ENCODE measurements at regions not wholly inside any gene's neighbourhood (a gene's known extent, or its start where the extent isn't known, plus 50 kb on each side); places are given as distances from the start of the nearest gene placed in this dataset.

GRCh38 chr1:182262425-182262824 is 129.2 kb downstream of the GLUL start:
- TF ChIP-seq GABPB1 (CRISPR knock-in tag; IDR thresholded peaks at IDR 0.05) (no peak), FOSL1 (tag; conservative IDR thresholded peaks at IDR 0.05) (no peak), CTCF (IDR thresholded peaks at IDR 0.05 in 2 of 3, conservative IDR thresholded peaks at IDR 0.05 in 1 of 3; ENCODE audit: insufficient read depth in 2 of 3, low read depth in 1 of 3, low read length in 3 of 3) (no peak)

All from K562 (cell line).